HepG2 (cell line): ENCODE measurements at regions not wholly inside any gene's neighbourhood (a gene's known extent, or its start where the extent isn't known, plus 50 kb on each side); places are given as distances from the start of the nearest gene placed in this dataset.

Experiments
- ATAC-seq: fragments of 200-7000 bp; cut with Tn5 transposase; 3 replicates; pipeline ENCODE4 v1.9.1; 2020; ENCODE audit warnings: mild to moderate bottlenecking, moderate library complexity
- BruUV-seq: library from RNA; stranded (reverse); fragments of 400-500 nt; replicated peaks from 2 replicates; lab custom pipeline; 2021; lab: Mats Ljungman, UMichigan
- CTCF ChIA-PET: fragments of 300-600 bp; formaldehyde crosslinking; extraction: SDS; loops from one replicate; lab custom pipeline; 2021; ENCODE audit warnings: low total read pairs, inconsistent platforms, low intra/inter-chr PET ratio; lab: Yijun Ruan, JAX
- POLR2A ChIA-PET: fragments of 350-600 bp; sonication (Branson Sonifier 250); formaldehyde crosslinking; loops from one replicate; lab custom pipeline; 2020; ENCODE audit warnings: antibody characterized with exemption, inconsistent platforms; lab: Yijun Ruan, JAX
- DNase-seq: peaks from one replicate; pipeline ENCODE4 v3.0.0-alpha.2; 2015; ENCODE audit warnings: low spot score
- FAIRE-seq: peaks from 3 replicates; lab custom pipeline; 2011; peaks lifted over from hg19 to GRCh38; lab: Jason Lieb, UNC
- H2AFZ ChIP-seq: one replicate; pipeline ENCODE4 v1.6.1; 2011; ENCODE audit warnings: low read length, inconsistent platforms
- H3K27ac ChIP-seq: fragments of 300-600 bp; 3 replicates; pipeline ENCODE4 v1.8.0; 2011; ENCODE audit warnings: mixed run types, mild to moderate bottlenecking, mixed read lengths, low read length, inconsistent platforms; ENCODE audit not compliant: insufficient read depth; ENCODE audit errors: extremely low read length
- H3K27me3 ChIP-seq, 2 experiments: fragments of 200-600 bp in 1 of 2; 2 replicates in 1 of 2; 3 replicates in 1 of 2; pipeline versions ENCODE4 v1.6.0 to v1.8.0; 2011; ENCODE audit warnings: low read length in 2 of 2, mild to moderate bottlenecking in 2 of 2, moderate library complexity in 2 of 2, inconsistent platforms in 1 of 2; ENCODE audit not compliant: insufficient read depth in 2 of 2, control insufficient read depth in 1 of 2
- H3K36me3 ChIP-seq, 2 experiments: fragments of 200-600 bp in 1 of 2; replicated peaks in 1 of 2; 2 replicates in 1 of 2; 3 replicates in 1 of 2; pipeline versions ENCODE4 v1.5.1 to v1.8.0; 2011; ENCODE audit warnings: low read length in 2 of 2, inconsistent platforms in 1 of 2; ENCODE audit not compliant: insufficient read depth in 2 of 2, control insufficient read depth in 1 of 2
- H3K4me1 ChIP-seq: 2 replicates; pipeline ENCODE4 v1.5.1; 2012; ENCODE audit warnings: low read length, inconsistent platforms; ENCODE audit not compliant: insufficient read depth
- H3K4me2 ChIP-seq: 2 replicates; pipeline ENCODE4 v1.6.0; 2011; ENCODE audit warnings: low read depth, low read length, inconsistent platforms
- H3K4me3 ChIP-seq, 3 experiments: fragments of 200-600 bp in 1 of 3; sonication (generic), shearing (Covaris generic) in 1 of 3; replicated peaks in 1 of 3; 2 replicates each; pipeline ENCODE4 v1.5.1; 2011 to 2016; ENCODE audit warnings: low read length in 3 of 3, inconsistent platforms in 2 of 3, low read depth in 2 of 3, mild to moderate bottlenecking in 2 of 3, control low read depth in 1 of 3, mixed read lengths in 1 of 3; ENCODE audit not compliant: insufficient read depth in 1 of 3
- H3K79me2 ChIP-seq: one replicate; pipeline ENCODE4 v1.6.1; 2011; ENCODE audit warnings: low read length, inconsistent platforms; ENCODE audit not compliant: insufficient read depth
- H3K9ac ChIP-seq: 2 replicates; pipeline ENCODE4 v1.6.0; 2011; ENCODE audit warnings: mild to moderate bottlenecking, low read depth, low read length, inconsistent platforms; ENCODE audit not compliant: insufficient read depth
- H3K9me3 ChIP-seq: 2 replicates; pipeline ENCODE4 v1.5.1; 2012; ENCODE audit warnings: mild to moderate bottlenecking, low read length
- H4K20me1 ChIP-seq: 2 replicates; pipeline ENCODE4 v1.6.0; 2011; ENCODE audit warnings: inconsistent platforms, mild to moderate bottlenecking, low read length, moderate library complexity; ENCODE audit not compliant: insufficient read depth
- ARNTL ChIP-seq: sonication (generic); formaldehyde crosslinking; IDR thresholded peaks from 2 replicates; pipeline ENCODE4 v1.4.0; 2020; ENCODE audit warnings: mild to moderate bottlenecking, missing genetic modification reagents
- ELK4 ChIP-seq: sonication (generic); formaldehyde crosslinking; IDR thresholded peaks from 2 replicates; pipeline ENCODE4 v1.9.0; 2021; ENCODE audit warnings: missing genetic modification reagents, borderline replicate concordance
- GPBP1L1 ChIP-seq: sonication (generic); formaldehyde crosslinking; IDR thresholded peaks from 2 replicates; pipeline ENCODE4 v1.5.0; 2020; ENCODE audit warnings: mild to moderate bottlenecking, missing genetic modification reagents
- MATR3 ChIP-seq: sonication (generic); formaldehyde crosslinking; IDR thresholded peaks from 2 replicates; pipeline ENCODE4 v1.4.0; 2020; ENCODE audit warnings: missing genetic modification reagents
- SMARCE1 ChIP-seq: fragments of 450-650 bp; IDR thresholded peaks from 2 replicates; pipeline ENCODE4 v1.6.1; 2017; ENCODE audit warnings: borderline replicate concordance
- THAP8 ChIP-seq: sonication (generic); formaldehyde crosslinking; IDR thresholded peaks from 2 replicates; pipeline ENCODE4 v1.5.1; 2020; ENCODE audit warnings: missing genetic modification reagents, mild to moderate bottlenecking, borderline replicate concordance
- U2AF1 ChIP-seq: fragments of 200-400 bp; formaldehyde crosslinking; optimal IDR thresholded peaks from 2 replicates; pipeline ENCODE3; 2017; ENCODE audit warnings: mild to moderate bottlenecking, low read depth, low read length
- ZNF562 ChIP-seq: sonication (generic); formaldehyde crosslinking; IDR thresholded peaks from 2 replicates; pipeline ENCODE4 v1.8.0; 2022; ENCODE audit warnings: missing genetic modification reagents, borderline replicate concordance
- ZNF616 ChIP-seq: sonication (generic); formaldehyde crosslinking; IDR thresholded peaks from 2 replicates; pipeline ENCODE4 v1.5.0; 2020; ENCODE audit warnings: low read depth, mild to moderate bottlenecking, missing genetic modification reagents
- ZNF75D ChIP-seq: sonication (generic); formaldehyde crosslinking; IDR thresholded peaks from 2 replicates; pipeline ENCODE4 v1.8.1; 2023; ENCODE audit warnings: missing genetic modification reagents, mild to moderate bottlenecking, borderline replicate concordance
- ZNF891 ChIP-seq: sonication (generic); formaldehyde crosslinking; IDR thresholded peaks from 2 replicates; pipeline ENCODE4 v1.5.0; 2020; ENCODE audit warnings: mild to moderate bottlenecking, missing genetic modification reagents
- WGBS: methylation state at CpG from one replicate; pipeline ENCODE4 v1.1.6; 2017; ENCODE audit warnings: low lambda C conversion rate; 5-methylcytosine and 5-hydroxymethylcytosine counted together
- in situ Hi-C: cut with HindIII; loops from 2 replicates; pipeline ENCODE4 v1.10.0; 2017; ENCODE audit warnings: low pct_unique_long_range_greater_than_20kb; ENCODE audit not compliant: extremely low pct_ligation_motif_present
- intact Hi-C: fragments of 100-400 bp; cut with micrococcal nuclease; formaldehyde crosslinking; loops from one replicate; pipeline ENCODE4 v1.10.0; 2022; ENCODE audit not compliant: unreplicated experiment
- TF ChIP-seq, protein P1 (sequence below): IDR thresholded peaks from 2 replicates; pipeline ENCODE4 v1.6.1; 2012; ENCODE audit warnings: low read depth, low read length, improper control_type of control experiment

GRCh38 chr11:128330203-128330602 is 257.2 kb downstream of the ETS1 start (continued):
- no peak for TF ChIP-seq ZNF891 (CRISPR knock-in tag)
- no peak for TF ChIP-seq ZNF616 (CRISPR knock-in tag)
- no peak for TF ChIP-seq ELK4 (CRISPR knock-in tag)

DNA sequence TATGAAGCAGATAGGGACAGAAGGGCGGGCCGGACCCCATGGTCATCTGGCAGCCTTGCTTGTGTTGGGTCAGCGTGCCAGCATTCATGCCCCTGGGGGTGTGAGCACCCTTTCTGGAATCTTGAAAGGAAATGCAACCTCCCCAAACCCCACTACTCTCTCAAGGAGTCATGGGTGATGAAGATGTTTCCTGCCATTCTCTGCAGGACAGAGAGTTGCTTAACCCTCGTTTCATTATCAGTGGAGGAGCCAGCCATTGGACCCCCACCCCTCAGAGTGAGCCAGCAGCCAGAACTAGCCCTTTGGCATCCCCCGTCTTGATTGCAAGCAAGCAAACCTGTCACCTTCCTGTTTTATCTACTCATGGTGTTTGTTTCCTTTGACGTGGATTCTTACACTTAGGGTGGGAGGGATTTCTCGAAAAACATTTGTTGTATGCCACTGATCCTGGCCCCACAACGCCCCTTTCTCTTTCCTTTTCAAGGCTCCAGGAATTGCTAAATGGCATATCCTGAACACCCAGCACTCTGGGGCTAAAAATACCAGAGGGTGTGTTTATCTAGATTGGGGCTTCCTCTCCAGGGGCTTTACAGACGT is 258.3 kb downstream of the ETS1 start:
- DNase-seq, result no peak
- no peak overlapping the region for H3K27ac ChIP-seq

More for the DNA sequence above, 258.3 kb downstream of the ETS1 start:
- no peak for TF ChIP-seq GPBP1L1 (CRISPR knock-in tag)
- no peak for TF ChIP-seq ARNTL (CRISPR knock-in tag)
- TF ChIP-seq, protein P1, sequence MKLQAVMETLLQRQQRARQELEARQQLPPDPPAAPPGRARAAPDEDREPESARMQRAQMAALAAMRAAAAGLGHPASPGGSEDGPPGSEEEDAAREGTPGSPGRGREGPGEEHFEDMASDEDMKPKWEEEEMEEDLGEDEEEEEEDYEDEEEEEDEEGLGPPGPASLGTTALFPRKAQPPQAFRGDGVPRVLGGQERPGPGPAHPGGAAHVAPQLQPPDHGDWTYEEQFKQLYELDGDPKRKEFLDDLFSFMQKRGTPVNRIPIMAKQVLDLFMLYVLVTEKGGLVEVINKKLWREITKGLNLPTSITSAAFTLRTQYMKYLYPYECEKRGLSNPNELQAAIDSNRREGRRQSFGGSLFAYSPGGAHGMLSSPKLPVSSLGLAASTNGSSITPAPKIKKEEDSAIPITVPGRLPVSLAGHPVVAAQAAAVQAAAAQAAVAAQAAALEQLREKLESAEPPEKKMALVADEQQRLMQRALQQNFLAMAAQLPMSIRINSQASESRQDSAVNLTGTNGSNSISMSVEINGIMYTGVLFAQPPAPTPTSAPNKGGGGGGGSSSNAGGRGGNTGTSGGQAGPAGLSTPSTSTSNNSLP, result no peak
- TF ChIP-seq SMARCE1, result no peak
- TF ChIP-seq U2AF1, result no peak
- TF ChIP-seq ZNF75D (CRISPR knock-in tag), result no peak
- no peak for TF ChIP-seq THAP8 (CRISPR knock-in tag)
- no peak for TF ChIP-seq MATR3 (CRISPR knock-in tag)
- no peak for TF ChIP-seq ZNF562 (CRISPR knock-in tag)
- FAIRE-seq (no peak), ATAC-seq (no peak)
- Histone ChIP-seq H3K4me2 (no peak overlapping the region; the same call in 1 of the 2 replicates), H2AFZ (no peak overlapping the region), H3K27me3 (peaks cover 1 to 9% of the 10 kb centered on the region in 2 experiments; a peak in 3 of 5 replicates), H3K4me3 (no peak overlapping the region), H3K36me3 (no peaks in the 10 kb centered on the region), H3K9me3 (no peaks in the 10 kb centered on the region), H3K79me2 (no peaks in the 10 kb centered on the region), H4K20me1 (no peaks in the 10 kb centered on the region), H3K4me1 (peaks cover 10% of the 10 kb centered on the region), H3K9ac (no peak overlapping the region)
- ChIA-PET CTCF (no interaction called here), POLR2A (no interaction called here)
- no TSS peak for BruUV-seq
- in situ Hi-C loops, result no loop called here
- intact Hi-C loops, result no loop called here
- WGBS, result 2% methylated on average over 9 of the region's 9 CpGs
